ENCODE measurements at regions not wholly inside any gene's neighbourhood (a gene's known extent, or its start where the extent isn't known, plus 50 kb on each side); places are given as distances from the start of the nearest gene placed in this dataset.

- TF ChIP-seq CTCF (conservative IDR thresholded peaks at IDR 0.05 in 1 of 2, IDR thresholded peaks at IDR 0.05 in 1 of 2; ENCODE audit: low read depth in 1 of 2, low read length in 2 of 2): no peak
- no peak for TF ChIP-seq EZH2 (IDR thresholded peaks at IDR 0.05; ENCODE audit: low read length, missing control alignments)
Observed at GRCh38 chr18:60669938-60670337, 297.4 kb upstream of the MC4R start.

All from fibroblast of lung (primary cell).